Retinal pigment epithelial cell (primary cell): ENCODE measurements at regions not wholly inside any gene's neighbourhood (a gene's known extent, or its start where the extent isn't known, plus 50 kb on each side); places are given as distances from the start of the nearest gene placed in this dataset.
"Not testable (repeated sequence)": the region's sequence is repeated elsewhere in the genome, so short reads cannot be mapped to it uniquely, and the experiment has no call there.

Experiments
- DNase-seq: peaks from one replicate; pipeline ENCODE4 v3.0.0-alpha.2; 2010; ENCODE audit warnings: low read depth
- H3K4me3 ChIP-seq: 2 replicates; pipeline ENCODE4 v1.5.1; 2011; ENCODE audit warnings: mild to moderate bottlenecking, low read length, control low read depth, moderate library complexity
- CTCF ChIP-seq: conservative IDR thresholded peaks from 2 replicates; pipeline ENCODE4 v1.5.1; 2011; ENCODE audit warnings: low read depth, low read length, control low read depth, inconsistent platforms

GRCh38 chr6:167420858-167421766, 96.2 kb downstream of the TTLL2 start:
- TF ChIP-seq CTCF, result no peak
- no peak overlapping the region for H3K4me3 ChIP-seq
- no peak for DNase-seq

GRCh38 chr6:167421944-167422343, 97.1 kb downstream of the TTLL2 start:
- not testable (repeated sequence) for DNase-seq

GRCh38 chr6:167422934-167423333, 98.0 kb downstream of the TTLL2 start:
- TF ChIP-seq CTCF, result no peak
- H3K4me3 ChIP-seq, result no peak overlapping the region
- no peak for DNase-seq

More at GRCh38 chr6:167421944-167422343, 97.1 kb downstream of the TTLL2 start:
- not testable (repeated sequence) for H3K4me3 ChIP-seq

- no peak overlapping the region for H3K4me3 ChIP-seq
- DNase-seq, result no peak
- TF ChIP-seq CTCF, result no peak
These were observed 99.3 kb downstream of the TTLL2 start for GRCh38 chr6:167424060-167424673.

- DNase-seq, result no peak
- no peak for TF ChIP-seq CTCF
- no peak overlapping the region for H3K4me3 ChIP-seq
These were observed 99.8 kb downstream of the TTLL2 start for GRCh38 chr6:167424700-167425099.

GRCh38 chr6:167426084-167426483, 101.2 kb downstream of the TTLL2 start:
- no peak for DNase-seq
- no peak overlapping the region for H3K4me3 ChIP-seq
- TF ChIP-seq CTCF, result no peak

GRCh38 chr6:167426651-167427050, 101.8 kb downstream of the TTLL2 start:
- H3K4me3 ChIP-seq, result no peak overlapping the region
- TF ChIP-seq CTCF, result no peak
- no peak for DNase-seq
